ENCODE measurements at regions not wholly inside any gene's neighbourhood (a gene's known extent, or its start where the extent isn't known, plus 50 kb on each side); places are given as distances from the start of the nearest gene placed in this dataset.

DNA sequence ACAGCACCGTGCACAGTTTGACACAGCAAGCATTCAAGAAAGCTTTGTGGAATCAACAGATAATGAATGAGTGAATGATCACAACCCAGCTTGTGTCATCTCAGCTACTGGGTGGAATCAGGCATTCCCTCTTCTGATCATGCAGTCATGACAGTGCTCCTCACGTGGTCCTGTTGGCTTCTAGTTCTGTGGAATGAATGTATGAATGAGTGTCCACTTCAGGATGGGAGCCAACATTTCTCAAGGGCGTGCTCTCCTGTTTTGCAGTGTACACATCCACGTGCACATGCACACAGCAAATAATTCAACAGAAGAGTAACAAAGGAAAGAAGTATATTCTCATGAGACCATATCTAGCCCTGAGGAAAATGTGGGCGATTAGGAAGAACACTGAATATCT, 133.1 kb upstream of the NPVF start:
- Histone ChIP-seq H3K79me2 (ENCODE audit: insufficient read depth, low read length) (no peaks in the 10 kb centered on the region), H3K4me1 (ENCODE audit: insufficient read depth, low read length) (no peaks in the 10 kb centered on the region), H3K27me3 (ENCODE audit: insufficient read depth, low read length) (no peaks in the 10 kb centered on the region), H3K27ac (ENCODE audit: low read depth, low read length) (no peak overlapping the region), H4K20me1 (ENCODE audit: insufficient read depth, low read length) (no peaks in the 10 kb centered on the region), H3K9me3 (ENCODE audit: insufficient read depth, low read depth, low read length) (no peaks in the 10 kb centered on the region), H2AFZ (ENCODE audit: low read depth, low read length) (no peak overlapping the region), H3K36me3 (ENCODE audit: insufficient read depth, low read length) (no peaks in the 10 kb centered on the region), H3K9ac (ENCODE audit: low read length) (no peak overlapping the region), H3K4me3 (ENCODE audit: insufficient read depth, low read depth, low read length) (no peak overlapping the region), H3K4me2 (ENCODE audit: low read length) (no peak overlapping the region)
- H3K9me3 Mint-ChIP-seq (ENCODE audit: unreplicated experiment): no peaks in the 10 kb centered on the region
- FAIRE-seq: no peak
- H3K4me1 Mint-ChIP-seq (ENCODE audit: low read depth, unreplicated experiment): no peaks in the 10 kb centered on the region
- peaks cover 13% of the 10 kb centered on the region for H3K27me3 Mint-ChIP-seq (ENCODE audit: low read depth, unreplicated experiment)
- no peak for DNase-seq (ENCODE audit: low read depth)
- H3K4me3 Mint-ChIP-seq (ENCODE audit: unreplicated experiment): no peak overlapping the region
- no peak for TF ChIP-seq EZH2 (IDR thresholded peaks at IDR 0.05; ENCODE audit: insufficient read depth, low read length)
- no peak for TF ChIP-seq CTCF (IDR thresholded peaks at IDR 0.05; ENCODE audit: insufficient read depth, low read depth, low read length)
- H3K36me3 Mint-ChIP-seq (ENCODE audit: low read depth, unreplicated experiment): no peaks in the 10 kb centered on the region
- H3K27ac Mint-ChIP-seq (ENCODE audit: unreplicated experiment): no peak overlapping the region

- no peaks in the 10 kb centered on the region for H3K9me3 ChIP-seq (ENCODE audit: insufficient read depth, low read depth, low read length)
- no peaks in the 10 kb centered on the region for H3K36me3 Mint-ChIP-seq (ENCODE audit: low read depth, unreplicated experiment)
- H3K36me3 ChIP-seq (ENCODE audit: insufficient read depth, low read length): no peaks in the 10 kb centered on the region
- no peak overlapping the region for H3K27ac Mint-ChIP-seq (ENCODE audit: unreplicated experiment)
- H2AFZ ChIP-seq (ENCODE audit: low read depth, low read length): no peak overlapping the region
- TF ChIP-seq CTCF (IDR thresholded peaks at IDR 0.05; ENCODE audit: insufficient read depth, low read depth, low read length): no peak
- no peak for TF ChIP-seq EZH2 (IDR thresholded peaks at IDR 0.05; ENCODE audit: insufficient read depth, low read length)
- H3K27me3 ChIP-seq (ENCODE audit: insufficient read depth, low read length): no peaks in the 10 kb centered on the region
- no peaks in the 10 kb centered on the region for H3K9me3 Mint-ChIP-seq (ENCODE audit: unreplicated experiment)
- no peak overlapping the region for H3K27ac ChIP-seq (ENCODE audit: low read depth, low read length)
- no peaks in the 10 kb centered on the region for H3K4me1 ChIP-seq (ENCODE audit: insufficient read depth, low read length)
- H3K4me3 Mint-ChIP-seq (ENCODE audit: unreplicated experiment): no peak overlapping the region
- no peak overlapping the region for H3K9ac ChIP-seq (ENCODE audit: low read length)
- no peaks in the 10 kb centered on the region for H3K79me2 ChIP-seq (ENCODE audit: insufficient read depth, low read length)
- H3K4me1 Mint-ChIP-seq (ENCODE audit: low read depth, unreplicated experiment): no peaks in the 10 kb centered on the region
- H3K4me2 ChIP-seq (ENCODE audit: low read length): no peak overlapping the region
- H3K27me3 Mint-ChIP-seq (ENCODE audit: low read depth, unreplicated experiment): peaks cover 13% of the 10 kb centered on the region
- FAIRE-seq (no peak), DNase-seq (ENCODE audit: low read depth) (no peak)
- no peak overlapping the region for H3K4me3 ChIP-seq (ENCODE audit: insufficient read depth, low read depth, low read length)
- no peaks in the 10 kb centered on the region for H4K20me1 ChIP-seq (ENCODE audit: insufficient read depth, low read length)
These were observed 133.6 kb upstream of the NPVF start for GRCh38 chr7:25361863-25362262.

DNA sequence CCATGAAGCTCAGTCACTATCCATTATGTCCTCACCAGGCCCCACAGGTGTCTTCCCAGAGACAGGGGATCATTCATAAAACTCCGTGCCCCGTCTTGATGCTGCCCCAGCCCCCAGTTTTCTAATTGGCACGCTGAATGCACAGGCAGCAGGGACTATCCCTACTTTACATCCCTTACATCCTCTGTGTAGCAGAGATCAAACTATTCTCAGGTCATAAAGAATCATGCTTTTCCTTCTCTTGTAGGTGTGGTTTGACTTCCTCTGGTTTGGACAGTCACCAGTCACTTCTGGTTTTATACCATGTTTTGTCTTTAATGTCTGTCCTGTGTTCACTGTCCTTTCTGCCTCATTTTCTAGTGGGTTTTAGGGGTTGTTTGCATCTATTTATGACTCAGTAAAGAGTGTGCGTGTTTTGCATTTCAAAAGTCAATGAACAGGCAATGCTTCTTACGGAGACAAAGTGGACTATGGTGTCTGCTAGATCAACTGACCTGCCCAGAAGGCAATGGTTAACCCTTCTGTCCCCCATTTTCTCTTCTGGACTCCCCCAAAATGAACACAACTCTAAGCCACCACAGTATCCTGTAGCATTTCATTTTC, 140.4 kb upstream of the NPVF start:
- Mint-ChIP-seq H3K4me1 (ENCODE audit: low read depth, unreplicated experiment) (no peaks in the 10 kb centered on the region), H3K9me3 (ENCODE audit: unreplicated experiment) (peaks cover 5% of the 10 kb centered on the region), H3K36me3 (ENCODE audit: low read depth, unreplicated experiment) (no peaks in the 10 kb centered on the region), H3K27ac (ENCODE audit: unreplicated experiment) (no peak overlapping the region), H3K4me3 (ENCODE audit: unreplicated experiment) (no peak overlapping the region), H3K27me3 (ENCODE audit: low read depth, unreplicated experiment) (peaks cover 6% of the 10 kb centered on the region)
- H3K79me2 ChIP-seq (ENCODE audit: insufficient read depth, low read length): no peaks in the 10 kb centered on the region
- H3K36me3 ChIP-seq (ENCODE audit: insufficient read depth, low read length): no peaks in the 10 kb centered on the region
- DNase-seq (ENCODE audit: low read depth) (no peak), FAIRE-seq (no peak)
- H3K4me1 ChIP-seq (ENCODE audit: insufficient read depth, low read length): no peaks in the 10 kb centered on the region
- no peaks in the 10 kb centered on the region for H4K20me1 ChIP-seq (ENCODE audit: insufficient read depth, low read length)
- H3K4me2 ChIP-seq (ENCODE audit: low read length): no peak overlapping the region
- TF ChIP-seq EZH2 (IDR thresholded peaks at IDR 0.05; ENCODE audit: insufficient read depth, low read length) (no peak), CTCF (IDR thresholded peaks at IDR 0.05; ENCODE audit: insufficient read depth, low read depth, low read length) (no peak)
- H3K27me3 ChIP-seq (ENCODE audit: insufficient read depth, low read length): no peaks in the 10 kb centered on the region
- H3K9ac ChIP-seq (ENCODE audit: low read length): no peak overlapping the region
- H3K27ac ChIP-seq (ENCODE audit: low read depth, low read length): no peak overlapping the region
- no peak overlapping the region for H2AFZ ChIP-seq (ENCODE audit: low read depth, low read length)
- H3K4me3 ChIP-seq (ENCODE audit: insufficient read depth, low read depth, low read length): no peak overlapping the region
- no peaks in the 10 kb centered on the region for H3K9me3 ChIP-seq (ENCODE audit: insufficient read depth, low read depth, low read length)

Data from astrocyte (in vitro differentiated cells and primary cell).